Peyer's patch (tissue), 4 donors: ENCODE measurements at regions not wholly inside any gene's neighbourhood (a gene's known extent, or its start where the extent isn't known, plus 50 kb on each side); places are given as distances from the start of the nearest gene placed in this dataset.

Experiments
- DNase-seq, 3 donors: peaks; one replicate each; pipeline ENCODE4 v3.0.0-alpha.2; 2017 to 2019
- H3K27ac ChIP-seq, 4 donors: fragments of 200-600 bp; sonication (generic); one replicate each; pipeline ENCODE4 v1.5.1; 2016 to 2019
- H3K27me3 ChIP-seq, 2 donors: fragments of 200-600 bp; sonication (generic); one replicate each; pipeline ENCODE4 v1.5.1; 2019
- H3K36me3 ChIP-seq, 3 donors: fragments of 200-600 bp; sonication (generic); one replicate each; pipeline ENCODE4 v1.5.1; 2016 to 2019
- H3K4me1 ChIP-seq, 4 donors: fragments of 200-600 bp; sonication (generic); one replicate each; pipeline ENCODE4 v1.5.1; 2016 to 2019
- H3K4me3 ChIP-seq, 4 donors: fragments of 200-600 bp; sonication (generic); 1 replicate in 3 of 4; 2 replicates in 1 of 4; pipeline ENCODE4 v1.5.1; 2016 to 2019; ENCODE audit warnings: mild to moderate bottlenecking in 1 of 4
- H3K9me3 ChIP-seq, 4 donors: fragments of 200-600 bp; sonication (generic); one replicate each; pipeline ENCODE4 v1.5.1; 2016 to 2019; ENCODE audit warnings: mild to moderate bottlenecking in 1 of 4
- CTCF ChIP-seq, 6 experiments: fragments of 450-650 bp in 4 of 6; fragments of 200-600 bp in 2 of 6; sonication (generic) in 1 of 6; IDR thresholded peaks; one replicate each; pipeline ENCODE4 v1.5.1; 2017 to 2019; ENCODE audit warnings: antibody characterized with exemption in 6 of 6, mild to moderate bottlenecking in 3 of 6, moderate library complexity in 1 of 6
- POLR2A ChIP-seq, 2 donors: fragments of 450-650 bp; IDR thresholded peaks; one replicate each; pipeline ENCODE4 v1.5.1; 2017; ENCODE audit warnings: antibody characterized with exemption in 2 of 2, mild to moderate bottlenecking in 2 of 2, moderate library complexity in 2 of 2

GRCh38 chr5:155471027-155471426, 457.5 kb downstream of the KIF4B start:
- no peak for TF ChIP-seq POLR2A (IDR thresholded peaks at IDR 0.05)
- no peak for TF ChIP-seq CTCF (IDR thresholded peaks at IDR 0.05)

GRCh38 chr5:155472780-155473179, 459.2 kb downstream of the KIF4B start:
- no peak for TF ChIP-seq CTCF (IDR thresholded peaks at IDR 0.05)
- no peak for TF ChIP-seq POLR2A (IDR thresholded peaks at IDR 0.05)
- Histone ChIP-seq H3K4me3 (no peak overlapping the region), H3K27me3 (no peaks in the 10 kb centered on the region), H3K4me1 (no peaks in the 10 kb centered on the region), H3K36me3 (no peaks in the 10 kb centered on the region), H3K9me3 (no peaks in the 10 kb centered on the region), H3K27ac (no peak overlapping the region)
- no peak for DNase-seq

More at GRCh38 chr5:155471027-155471426, 457.5 kb downstream of the KIF4B start:
- Histone ChIP-seq H3K4me3 (no peak overlapping the region), H3K9me3 (no peaks in the 10 kb centered on the region), H3K4me1 (no peaks in the 10 kb centered on the region), H3K27me3 (no peaks in the 10 kb centered on the region), H3K27ac (no peak overlapping the region), H3K36me3 (no peaks in the 10 kb centered on the region)
- DNase-seq = no peak

- H3K4me1 ChIP-seq = no peaks in the 10 kb centered on the region
- TF ChIP-seq POLR2A (IDR thresholded peaks at IDR 0.05) (no peak), CTCF (IDR thresholded peaks at IDR 0.05) (no peak)
- no peaks in the 10 kb centered on the region for H3K36me3 ChIP-seq
- DNase-seq = no peak
- H3K27ac ChIP-seq = no peak overlapping the region
- H3K27me3 ChIP-seq = no peaks in the 10 kb centered on the region
- H3K4me3 ChIP-seq = no peak overlapping the region
- H3K9me3 ChIP-seq = no peaks in the 10 kb centered on the region
These were observed 461.8 kb downstream of the KIF4B start for GRCh38 chr5:155475318-155475717.

- Histone ChIP-seq H3K4me3 (no peak overlapping the region), H3K36me3 (no peaks in the 10 kb centered on the region), H3K27me3 (no peaks in the 10 kb centered on the region), H3K9me3 (no peaks in the 10 kb centered on the region), H3K4me1 (no peaks in the 10 kb centered on the region), H3K27ac (no peak overlapping the region)
- no peak for DNase-seq
- TF ChIP-seq POLR2A (IDR thresholded peaks at IDR 0.05) (no peak), CTCF (IDR thresholded peaks at IDR 0.05) (no peak)
These were observed 467.2 kb downstream of the KIF4B start for GRCh38 chr5:155480731-155481131.

GRCh38 chr5:155481182-155481581, 467.6 kb downstream of the KIF4B start:
- no peaks in the 10 kb centered on the region for H3K4me1 ChIP-seq
- H3K27ac ChIP-seq = no peak overlapping the region
- H3K36me3 ChIP-seq = no peaks in the 10 kb centered on the region
- DNase-seq = no peak
- TF ChIP-seq POLR2A (IDR thresholded peaks at IDR 0.05) (no peak), CTCF (IDR thresholded peaks at IDR 0.05) (no peak)
- no peak overlapping the region for H3K4me3 ChIP-seq
- H3K27me3 ChIP-seq = no peaks in the 10 kb centered on the region
- H3K9me3 ChIP-seq = no peaks in the 10 kb centered on the region

- H3K36me3 ChIP-seq = no peaks in the 10 kb centered on the region
- H3K4me1 ChIP-seq = no peaks in the 10 kb centered on the region
- no peak for TF ChIP-seq POLR2A (IDR thresholded peaks at IDR 0.05)
- TF ChIP-seq CTCF (IDR thresholded peaks at IDR 0.05) = no peak
- H3K27ac ChIP-seq = no peak overlapping the region
- no peaks in the 10 kb centered on the region for H3K9me3 ChIP-seq
- H3K27me3 ChIP-seq = no peaks in the 10 kb centered on the region
- H3K4me3 ChIP-seq = no peak overlapping the region
- DNase-seq = no peak
These were observed 468.9 kb downstream of the KIF4B start for GRCh38 chr5:155482428-155482827.
